ENCODE measurements at regions not wholly inside any gene's neighbourhood (a gene's known extent, or its start where the extent isn't known, plus 50 kb on each side); places are given as distances from the start of the nearest gene placed in this dataset.

- Histone ChIP-seq H4K91ac (replicated peaks; ENCODE audit: insufficient read length, low read length) (no peak overlapping the region), H2BK15ac (ENCODE audit: low read length) (no peak overlapping the region), H3K18ac (ENCODE audit: extremely low read depth, low read length) (no peak overlapping the region), H3K4me2 (ENCODE audit: insufficient read depth in 1 of 2, low read depth in 2 of 2, low read length in 2 of 2) (no peak overlapping the region), H4K8ac (ENCODE audit: extremely low read depth, insufficient read depth, low read length) (no peak overlapping the region), H3K9me3 (ENCODE audit: insufficient read depth in 2 of 2, low read depth in 1 of 2, low read length in 1 of 2) (no peaks in the 10 kb centered on the region), H2BK120ac (replicated peaks; ENCODE audit: low read depth, low read length) (no peak overlapping the region), H2AFZ (ENCODE audit: low read length) (no peak overlapping the region), H3K14ac (ENCODE audit: insufficient read length) (no peak overlapping the region), H2BK20ac (ENCODE audit: low read length) (no peak overlapping the region), H3K4me3 (ENCODE audit: extremely low read depth in 1 of 4, insufficient read depth in 2 of 4, low read depth in 3 of 4, low read length in 4 of 4) (no peak overlapping the region), H2BK12ac (ENCODE audit: low read depth, low read length) (no peak overlapping the region), H3K27me3 (replicated peaks in 1 of 4; ENCODE audit: control insufficient read depth in 3 of 4, extremely low read depth in 1 of 4, insufficient read depth in 3 of 4, low read length in 3 of 4) (no peaks in the 10 kb centered on the region), H3K79me1 (ENCODE audit: low read depth, low read length) (no peaks in the 10 kb centered on the region), H2AK5ac (ENCODE audit: low read depth, low read length) (no peak overlapping the region), H3K9ac (replicated peaks in 1 of 4; ENCODE audit: extremely low read depth in 1 of 4, low read depth in 3 of 4, low read length in 3 of 4) (no peak overlapping the region), H3K56ac (replicated peaks; ENCODE audit: insufficient read length, low read depth, low read length) (no peak overlapping the region), H3K4me1 (replicated peaks in 1 of 4; ENCODE audit: control insufficient read depth in 3 of 4, insufficient read depth in 4 of 4, low read length in 3 of 4) (no peaks in the 10 kb centered on the region), H3K23me2 (ENCODE audit: low read depth, low read length) (no peaks in the 10 kb centered on the region), H3K79me2 (ENCODE audit: control insufficient read depth in 1 of 2, insufficient read depth in 2 of 2, low read length in 2 of 2) (no peaks in the 10 kb centered on the region), H3K27ac (ENCODE audit: low read depth, low read length) (no peak overlapping the region), H4K5ac (ENCODE audit: insufficient read length, low read depth, low read length) (no peak overlapping the region), H3K4ac (replicated peaks; ENCODE audit: insufficient read length, low read depth, low read length) (no peak overlapping the region), H2BK5ac (ENCODE audit: low read depth, low read length) (no peak overlapping the region), H3K23ac (ENCODE audit: insufficient read length) (no peak overlapping the region), H4K20me1 (replicated peaks in 1 of 2; ENCODE audit: control insufficient read depth in 1 of 2, insufficient read depth in 2 of 2, low read length in 2 of 2) (no peaks in the 10 kb centered on the region), H3K36me3 (ENCODE audit: control insufficient read depth in 2 of 4, insufficient read depth in 4 of 4, low read length in 3 of 4) (no peaks in the 10 kb centered on the region)
- TF ChIP-seq POU5F1 (IDR thresholded peaks at IDR 0.05; ENCODE audit: low read depth, low read length) (no peak), SIN3A (conservative IDR thresholded peaks at IDR 0.05 in 1 of 2, IDR thresholded peaks at IDR 0.05 in 1 of 2; ENCODE audit: low read depth in 1 of 2, low read length in 2 of 2) (no peak), CTBP2 (IDR thresholded peaks at IDR 0.05; ENCODE audit: borderline replicate concordance, insufficient read depth, insufficient read length, low read length) (no peak), BACH1 (IDR thresholded peaks at IDR 0.05; ENCODE audit: low read length) (no peak), TCF12 (IDR thresholded peaks at IDR 0.05; ENCODE audit: low read depth, low read length) (no peak)
- FAIRE-seq (no peak), DNase-seq (ENCODE audit: low read depth in 1 of 2, low spot score in 2 of 2) (no peak)
- ChIA-PET CTCF (ENCODE audit: partially characterized antibody) (no interaction called here), POLR2A (ENCODE audit: partially characterized antibody) (no interaction called here)
- WGBS, 2 experiments (ENCODE audit: extremely low coverage in 1 of 2, insufficient coverage in 1 of 2, insufficient read length in 1 of 2, insufficient replicate concordance in 2 of 2, low coverage in 1 of 2, low lambda C conversion rate in 2 of 2, missing lambda C conversion rate in 1 of 2), result 96% methylated on average over 3 of the region's 3 CpGs; no CpG with 5 or more reads in 1 of the 2 experiments
Measured at GRCh38 chr5:85305766-85306165, 921.1 kb upstream of the EDIL3 start.

Measured in H1 (cell line).